ENCODE measurements at regions not wholly inside any gene's neighbourhood (a gene's known extent, or its start where the extent isn't known, plus 50 kb on each side); places are given as distances from the start of the nearest gene placed in this dataset.

- DNase-seq (ENCODE audit: low read depth): no peak
Measured at GRCh38 chr10:70939441-70940003, 51.2 kb upstream of the PCBD1 start.

- DNase-seq (ENCODE audit: low read depth): no peak
Measured at GRCh38 chr10:70940834-70941568, 52.6 kb upstream of the PCBD1 start.

DNA sequence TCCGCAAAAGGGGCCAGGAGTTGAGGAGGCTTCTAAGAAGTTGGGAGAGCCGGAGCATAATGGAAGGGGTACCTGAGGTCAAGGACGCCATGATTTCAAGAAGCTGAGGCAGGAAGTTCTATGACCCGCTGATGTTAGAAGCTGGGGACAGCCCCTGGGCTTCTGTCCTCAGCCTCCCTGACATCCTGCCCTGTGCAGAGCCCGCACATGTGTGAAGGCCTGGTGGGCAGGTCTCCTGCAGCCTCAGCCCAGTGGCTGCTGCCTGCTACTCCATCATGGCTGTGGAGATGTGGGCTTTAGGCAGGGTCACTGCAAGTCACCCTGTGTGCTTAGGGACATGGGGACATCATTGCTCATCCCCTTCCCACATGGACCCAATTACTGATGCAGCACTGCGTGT lies 53.8 kb upstream of the PCBD1 start:
- no peak for DNase-seq (ENCODE audit: low read depth)

DNA sequence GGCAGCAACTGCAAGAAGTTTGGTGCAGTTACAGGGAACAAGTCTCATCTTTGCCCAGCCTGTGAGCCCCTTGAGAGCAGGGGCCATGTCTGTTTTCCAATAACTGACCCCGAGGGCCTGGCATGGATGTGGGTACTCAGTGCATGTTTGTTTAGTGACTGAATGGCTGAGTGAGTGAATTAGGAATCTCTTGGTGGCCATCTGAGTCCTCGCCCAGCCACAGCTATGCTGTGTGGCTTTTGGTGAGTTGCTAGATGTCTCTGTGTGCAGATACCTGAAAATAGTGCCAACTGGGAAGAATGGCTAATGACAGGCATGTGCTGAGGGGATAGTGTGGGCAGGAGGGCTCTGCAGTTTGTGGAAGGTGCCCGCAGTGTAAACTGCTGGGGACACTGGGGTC lies 54.4 kb upstream of the PCBD1 start:
- DNase-seq (ENCODE audit: low read depth): no peak

DNA sequence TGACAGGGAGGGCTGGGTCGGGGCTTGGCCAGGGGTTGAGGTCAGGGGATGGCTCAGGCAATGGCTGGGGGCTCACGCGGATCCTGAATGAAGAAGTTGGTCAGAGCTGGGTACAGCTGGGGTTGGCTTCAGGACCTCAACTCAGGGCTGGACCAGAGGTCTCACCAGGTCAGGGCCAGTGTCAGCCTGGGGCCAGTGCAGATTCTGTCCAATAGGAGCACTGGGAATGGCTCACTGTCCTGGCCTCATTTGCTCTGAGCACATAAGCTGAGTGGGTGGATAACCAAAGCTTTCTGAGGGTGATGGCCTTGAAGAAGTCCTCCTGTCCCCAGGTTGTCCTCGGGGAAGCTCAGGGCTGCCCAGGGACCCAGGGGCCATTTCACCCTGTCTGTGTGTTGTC lies 54.9 kb upstream of the PCBD1 start:
- no peak for DNase-seq (ENCODE audit: low read depth)

- DNase-seq (ENCODE audit: low read depth): no peak
Measured at GRCh38 chr10:70943841-70944466, 55.6 kb upstream of the PCBD1 start.

GRCh38 chr10:70950037-70950436 lies 61.7 kb upstream of the PCBD1 start:
- DNase-seq (ENCODE audit: low read depth): no peak

DNA sequence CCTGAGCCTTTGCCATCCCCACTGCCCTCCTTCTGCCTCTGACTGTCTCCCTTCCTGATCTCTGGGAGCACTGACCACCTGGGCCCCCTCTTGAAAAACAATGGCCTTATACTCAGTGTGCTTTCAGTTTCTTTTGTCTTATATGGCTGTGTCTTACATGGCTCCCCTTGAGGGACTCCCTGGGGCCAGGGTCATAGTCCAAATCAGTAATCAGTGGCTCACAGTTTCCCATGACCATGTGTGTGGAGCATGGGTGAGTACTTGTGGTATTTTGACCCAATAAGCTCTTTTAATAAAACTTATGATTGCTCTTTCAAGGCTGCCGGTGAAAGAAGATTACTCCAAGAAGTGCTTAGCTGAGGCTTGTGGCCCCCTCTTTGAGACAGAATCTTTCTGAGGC lies 62.4 kb upstream of the PCBD1 start:
- DNase-seq (ENCODE audit: low read depth): no peak

DNA sequence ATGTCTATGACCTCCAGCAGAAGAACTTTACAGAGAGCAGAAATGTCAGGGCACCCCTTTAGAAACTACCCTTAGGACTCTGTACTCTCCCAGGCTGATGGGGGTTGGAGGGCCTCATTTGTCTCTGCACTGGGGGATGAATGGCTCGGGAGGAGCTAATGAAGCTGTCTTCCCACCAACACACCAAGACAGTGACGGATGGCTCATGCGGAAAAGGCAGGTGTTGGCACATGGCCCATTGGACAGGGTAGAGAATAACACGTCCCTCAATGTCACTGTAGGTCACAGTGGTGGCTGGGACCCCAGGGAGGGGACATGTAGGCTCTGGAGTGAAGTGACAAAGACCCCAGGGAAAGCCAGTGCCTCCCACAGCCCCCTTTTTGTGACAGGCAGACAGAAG lies 64.0 kb upstream of the PCBD1 start:
- DNase-seq (ENCODE audit: low read depth): no peak

DNA sequence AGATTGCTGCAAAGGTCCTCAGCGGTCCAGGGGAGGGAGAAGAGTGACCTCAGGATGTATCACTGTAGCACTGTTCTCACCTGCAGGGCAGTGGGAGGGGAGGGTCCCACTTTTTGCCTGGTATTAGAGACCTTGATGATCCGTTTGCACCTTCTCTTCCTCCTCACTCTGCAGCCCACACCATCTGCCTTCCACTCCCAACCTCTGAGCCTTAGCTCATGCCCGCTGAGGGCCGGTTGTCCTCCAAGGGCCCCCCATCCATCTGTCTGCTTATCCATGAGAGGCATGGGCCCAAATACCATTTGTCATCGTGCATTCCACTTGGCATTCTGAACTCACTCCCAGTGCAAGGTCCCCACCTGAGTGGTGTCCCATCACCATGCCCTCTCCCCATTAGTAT lies 64.6 kb upstream of the PCBD1 start:
- DNase-seq (ENCODE audit: low read depth): no peak

GRCh38 chr10:70954381-70955176 lies 66.2 kb upstream of the PCBD1 start:
- DNase-seq (ENCODE audit: low read depth): no peak

GRCh38 chr10:70956029-70956759 lies 67.8 kb upstream of the PCBD1 start:
- no peak for DNase-seq (ENCODE audit: low read depth)

- no peak for DNase-seq (ENCODE audit: low read depth)
Measured at GRCh38 chr10:70958396-70958795, 70.0 kb upstream of the PCBD1 start.

GRCh38 chr10:70960316-70960715 lies 72.0 kb upstream of the PCBD1 start:
- DNase-seq (ENCODE audit: low read depth): no peak

DNA sequence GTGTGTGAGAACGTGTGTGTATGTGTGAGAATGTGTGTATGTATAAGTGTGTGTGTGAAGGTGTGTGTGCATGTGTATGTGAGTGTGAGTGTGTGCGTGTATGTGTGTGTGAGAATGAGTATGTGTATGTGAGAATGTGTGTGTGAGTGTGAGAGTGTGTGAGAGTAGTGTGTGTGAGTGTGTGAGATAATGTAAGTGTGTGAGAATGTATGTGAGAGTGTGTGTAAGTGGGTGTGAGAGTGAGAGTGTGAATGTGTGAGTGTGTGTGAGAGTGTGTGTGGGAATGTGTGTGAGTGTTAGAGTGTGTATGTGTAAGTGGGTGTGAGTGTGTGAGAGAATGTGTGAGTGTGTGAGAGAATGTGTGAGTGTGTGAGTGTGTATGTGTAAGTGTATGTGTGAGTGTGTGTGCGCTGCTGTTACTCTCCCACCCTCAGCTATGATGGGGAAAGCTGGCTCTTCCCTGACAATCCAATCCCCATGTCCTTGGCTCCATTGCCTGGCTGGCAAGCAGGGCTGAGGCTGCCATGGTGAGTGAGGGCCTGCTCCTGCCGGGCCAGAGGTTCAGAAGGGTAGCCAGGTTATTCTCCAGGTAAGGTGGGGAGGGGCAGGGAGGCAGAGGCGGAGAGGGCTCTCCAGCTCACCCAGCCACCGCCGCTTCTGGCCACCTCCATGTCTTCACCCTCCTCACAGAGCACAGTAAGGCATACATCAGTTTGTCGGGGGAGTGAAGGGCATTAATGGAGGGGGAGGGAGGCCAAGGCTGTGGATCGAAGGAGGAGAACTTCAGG lies 72.6 kb upstream of the PCBD1 start:
- DNase-seq (ENCODE audit: low read depth): no peak

DNA sequence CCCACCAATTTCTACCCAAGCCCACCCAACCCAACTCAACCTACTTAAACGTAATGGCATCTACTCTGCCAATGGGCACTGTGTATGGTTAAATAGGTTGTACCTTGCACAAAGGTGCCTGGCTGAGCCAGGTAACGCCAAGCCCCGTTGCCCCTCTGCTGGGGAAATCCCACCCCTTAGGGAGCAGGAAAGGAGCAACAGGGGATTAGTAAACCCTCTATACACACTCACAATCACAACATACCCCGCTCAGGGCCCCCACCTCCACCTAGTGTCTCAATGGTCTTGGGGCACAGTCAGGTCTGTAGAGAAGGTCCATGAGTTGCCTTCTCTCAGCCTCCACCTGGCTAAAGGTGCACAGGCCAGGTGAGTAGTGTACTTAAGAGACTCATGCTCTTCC lies 74.3 kb upstream of the PCBD1 start:
- DNase-seq (ENCODE audit: low read depth): no peak

DNA sequence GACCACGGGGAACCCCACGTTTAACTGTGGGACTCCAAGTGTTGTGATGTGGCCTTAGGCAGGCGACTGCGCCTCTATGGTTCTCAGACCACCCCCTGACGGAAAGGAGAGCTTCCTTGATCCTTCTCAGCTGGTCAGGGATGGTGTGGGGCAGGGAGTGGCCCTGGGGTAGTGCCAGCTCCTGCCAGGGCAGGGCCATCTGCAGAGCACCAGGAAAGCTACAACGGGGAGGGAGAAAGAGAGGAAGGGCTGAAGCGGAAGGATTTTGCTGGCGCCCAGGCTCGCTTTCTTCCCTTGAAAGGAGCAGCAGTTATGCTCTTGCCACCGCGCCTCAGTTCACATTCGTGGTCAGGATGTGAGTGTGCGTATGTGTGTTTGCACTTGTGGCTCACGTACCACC lies 74.9 kb upstream of the PCBD1 start:
- no peak for DNase-seq (ENCODE audit: low read depth)

GRCh38 chr10:70964245-70964644 lies 75.9 kb upstream of the PCBD1 start:
- DNase-seq (ENCODE audit: low read depth): no peak

DNA sequence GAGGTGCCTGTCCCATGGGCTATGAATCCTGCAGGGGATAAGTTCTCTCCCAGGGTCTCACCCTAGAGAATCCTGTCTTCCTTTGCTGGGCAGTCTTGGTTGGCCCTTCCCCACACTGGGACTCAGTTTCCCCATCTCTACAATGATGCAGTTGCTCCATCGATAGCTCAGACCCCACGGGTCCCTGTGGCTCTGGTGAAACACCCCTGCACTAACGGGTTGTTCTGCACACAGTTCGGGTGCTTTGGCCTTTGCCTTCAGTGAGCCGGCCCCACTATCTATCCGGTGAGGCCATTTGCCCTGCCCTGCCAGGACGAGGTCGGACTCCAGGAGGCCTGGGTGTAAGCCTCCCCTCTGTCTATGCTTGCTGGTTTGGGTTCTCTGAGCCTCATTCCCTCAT lies 76.5 kb upstream of the PCBD1 start:
- DNase-seq (ENCODE audit: low read depth): no peak

DNA sequence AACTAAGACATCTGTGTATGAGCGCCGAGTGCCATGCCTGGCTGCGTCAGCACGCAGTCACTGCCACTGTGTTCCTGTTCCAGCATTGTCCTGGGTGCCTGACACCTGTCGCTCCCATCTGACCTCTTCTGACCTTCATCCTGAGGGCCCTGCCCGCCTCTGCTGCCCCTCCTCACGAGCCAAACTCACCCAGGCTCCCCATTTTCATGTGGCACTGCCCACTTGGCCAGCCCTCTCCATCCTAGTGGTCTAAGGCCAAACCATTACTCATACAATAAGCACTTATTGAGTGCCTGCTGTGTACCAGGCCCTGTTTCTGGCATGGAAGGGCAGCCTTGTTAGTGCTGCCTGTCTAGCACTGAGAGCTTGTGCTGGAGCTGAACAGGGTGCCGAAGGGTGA lies 77.2 kb upstream of the PCBD1 start:
- DNase-seq (ENCODE audit: low read depth): no peak
